ENCODE measurements at regions not wholly inside any gene's neighbourhood (a gene's known extent, or its start where the extent isn't known, plus 50 kb on each side); places are given as distances from the start of the nearest gene placed in this dataset.

GRCh38 chr7:125061776-125062397, 132.3 kb upstream of the POT1 start:
- no peak for TF ChIP-seq CTCF (conservative IDR thresholded peaks at IDR 0.05 in 1 of 2, IDR thresholded peaks at IDR 0.05 in 1 of 2; ENCODE audit: low read depth in 1 of 2, low read length in 2 of 2)
- TF ChIP-seq EZH2 (IDR thresholded peaks at IDR 0.05; ENCODE audit: low read length, missing control alignments): no peak

Measured in fibroblast of lung (primary cell).